K562 (cell line): ENCODE measurements at regions not wholly inside any gene's neighbourhood (a gene's known extent, or its start where the extent isn't known, plus 50 kb on each side); places are given as distances from the start of the nearest gene placed in this dataset.

Source experiments
- ATAC-seq: fragments of 200-7000 bp; cut with Tn5 transposase; 3 replicates; pipeline ENCODE4 v1.9.1; 2020; ENCODE audit warnings: moderate library complexity
- BruUV-seq: library from RNA; stranded (reverse); fragments of 400-500 nt; replicated peaks from 2 replicates; lab custom pipeline; 2021; lab: Mats Ljungman, UMichigan
- CTCF ChIA-PET: fragments of 300-600 bp; formaldehyde crosslinking; extraction: SDS; loops from one replicate; lab custom pipeline; 2021; ENCODE audit warnings: low intra/inter-chr PET ratio; lab: Yijun Ruan, JAX
- POLR2A ChIA-PET: fragments of 300-600, 350-650 bp; sonication (Branson Sonifier 250); formaldehyde crosslinking; extraction: SDS; loops from one replicate; lab custom pipeline; 2021; ENCODE audit warnings: antibody characterized with exemption, inconsistent platforms; lab: Yijun Ruan, JAX
- DNase-seq, 4 experiments: peaks; one replicate each; pipeline versions ENCODE4 v3.0.0 to v3.0.0-alpha.2; 2011 to 2018; ENCODE audit warnings: low spot score in 3 of 4, mixed read lengths in 3 of 4; ENCODE audit errors: extremely low read depth in 1 of 4
- FAIRE-seq: peaks from 2 replicates; lab custom pipeline; 2011; peaks lifted over from hg19 to GRCh38; lab: Jason Lieb, UNC
- H2AFZ ChIP-seq: 2 replicates; pipeline ENCODE4 v1.6.0; 2011; ENCODE audit warnings: low read depth, low read length, control low read depth, inconsistent platforms
- H3K27ac ChIP-seq: fragments of 200-600 bp; 3 replicates; pipeline ENCODE4 v1.8.0; 2011; ENCODE audit warnings: low read depth, mild to moderate bottlenecking, control low read depth, inconsistent platforms, low read length, moderate library complexity, mixed read lengths; ENCODE audit errors: extremely low read depth
- H3K27me3 ChIP-seq, 2 experiments: fragments of 300-600 bp in 1 of 2; 2 replicates in 1 of 2; 3 replicates in 1 of 2; pipeline versions ENCODE4 v1.6.0 to v1.8.0; 2011; ENCODE audit warnings: inconsistent platforms in 2 of 2, low read length in 2 of 2, mild to moderate bottlenecking in 1 of 2, mixed read lengths in 1 of 2, moderate library complexity in 1 of 2; ENCODE audit not compliant: control insufficient read depth in 2 of 2, insufficient read depth in 2 of 2
- H3K36me3 ChIP-seq: fragments of 300-600 bp; 3 replicates; pipeline ENCODE4 v1.8.0; 2011; ENCODE audit warnings: mild to moderate bottlenecking, low read length, inconsistent platforms; ENCODE audit not compliant: control insufficient read depth, insufficient read depth
- H3K4me1 ChIP-seq, 2 experiments: fragments of 200-600 bp in 1 of 2; replicated peaks in 1 of 2; 2 replicates in 1 of 2; 3 replicates in 1 of 2; pipeline versions ENCODE4 v1.5.1 to v1.8.0; 2011; ENCODE audit warnings: inconsistent platforms in 2 of 2, low read length in 2 of 2, mild to moderate bottlenecking in 1 of 2, mixed read lengths in 1 of 2, moderate library complexity in 1 of 2; ENCODE audit not compliant: control insufficient read depth in 2 of 2, insufficient read depth in 2 of 2
- H3K4me2 ChIP-seq: 2 replicates; pipeline ENCODE4 v1.6.1; 2011; ENCODE audit warnings: low read length, control low read depth, inconsistent platforms, mixed read lengths; ENCODE audit not compliant: insufficient read depth
- H3K4me3 ChIP-seq: fragments of 200-600 bp; sonication (generic), shearing (Covaris generic); 2 replicates; pipeline ENCODE4 v1.5.1; 2016; ENCODE audit warnings: control low read depth, inconsistent platforms
- H3K79me2 ChIP-seq: fragments of 200-600 bp; 3 replicates; pipeline ENCODE4 v1.8.0; 2011; ENCODE audit warnings: low read length, inconsistent platforms; ENCODE audit not compliant: control insufficient read depth, insufficient read depth
- H3K9ac ChIP-seq, 2 experiments: 2 replicates each; pipeline versions ENCODE4 v1.6.0 to v1.6.1; 2011; ENCODE audit warnings: low read depth in 2 of 2, low read length in 2 of 2, control low read depth in 1 of 2, inconsistent platforms in 1 of 2, mild to moderate bottlenecking in 1 of 2, mixed read lengths in 1 of 2; ENCODE audit not compliant: insufficient read depth in 1 of 2
- H3K9me1 ChIP-seq: one replicate; pipeline ENCODE4 v1.6.0; 2011; ENCODE audit warnings: inconsistent platforms, mild to moderate bottlenecking, low read length, moderate library complexity; ENCODE audit not compliant: control insufficient read depth, insufficient read depth
- H3K9me3 ChIP-seq: replicated peaks from 2 replicates; pipeline ENCODE4 v1.5.1; 2011; ENCODE audit warnings: low read depth, low read length, inconsistent platforms; ENCODE audit not compliant: control insufficient read depth, insufficient read depth
- H4K20me1 ChIP-seq: replicated peaks from 2 replicates; pipeline ENCODE4 v1.6.1; 2011; ENCODE audit warnings: low read length, inconsistent platforms, mixed read lengths; ENCODE audit not compliant: control insufficient read depth, insufficient read depth
- ERF ChIP-seq: fragments of 450-650 bp; formaldehyde crosslinking; IDR thresholded peaks from 2 replicates; pipeline ENCODE4 v1.4.0; 2020; ENCODE audit warnings: mild to moderate bottlenecking, mixed read lengths
- KLF10 ChIP-seq: fragments of 250-450 bp; sonication (Bioruptor Pico); IDR thresholded peaks from 2 replicates; pipeline ENCODE4 v1.6.1; 2021; ENCODE audit warnings: matching md5 sums
- KLF13 ChIP-seq: fragments of 450-650 bp; IDR thresholded peaks from 2 replicates; pipeline ENCODE4 v1.6.1; 2016; ENCODE audit warnings: missing genetic modification characterization, low read depth, mild to moderate bottlenecking, missing compliant biosample characterization, moderate library complexity, borderline replicate concordance
- NELFE ChIP-seq: IDR thresholded peaks from 2 replicates; pipeline ENCODE4 v1.6.1; 2011; ENCODE audit warnings: mild to moderate bottlenecking; ENCODE audit not compliant: insufficient read depth, insufficient read length
- RBBP5 ChIP-seq: fragments of 200-600 bp; sonication (generic); IDR thresholded peaks from 2 replicates; pipeline ENCODE4 v1.6.1; 2012; ENCODE audit warnings: borderline replicate concordance, mild to moderate bottlenecking, low read length, control low read depth, inconsistent platforms; ENCODE audit not compliant: insufficient read depth, poor library complexity, severe bottlenecking
- ZNF224 ChIP-seq: sonication (generic); formaldehyde crosslinking; IDR thresholded peaks from 2 replicates; pipeline ENCODE4 v1.8.0; 2022; ENCODE audit warnings: mild to moderate bottlenecking, missing genetic modification reagents
- WGBS: fragments of 100-300 bp; shearing (Covaris generic); methylation state at CpG from one replicate; pipeline ENCODE4 v1.1.6; 2016; ENCODE audit warnings: low coverage, mixed read lengths; ENCODE audit not compliant: insufficient coverage; ENCODE audit errors: missing lambda C conversion rate; 5-methylcytosine and 5-hydroxymethylcytosine counted together
- in situ Hi-C: fragments of 300-500 bp; cut with MboI; formaldehyde crosslinking; loops from 4 replicates; pipeline ENCODE4 v1.15.0; 2018; ENCODE audit warnings: inconsistent platforms, mixed read lengths
- intact Hi-C: fragments of 100-400 bp; cut with micrococcal nuclease; formaldehyde crosslinking; loops from 2 replicates; pipeline ENCODE4 v1.14.2; 2022
- TF ChIP-seq, protein P1 (sequence below): fragments of 450-650 bp; IDR thresholded peaks from 2 replicates; pipeline ENCODE4 v1.6.1; 2014; ENCODE audit warnings: low read depth, mild to moderate bottlenecking, moderate library complexity, borderline replicate concordance
- TF ChIP-seq, protein P2 (sequence below): fragments of 250-450 bp; sonication (Bioruptor Pico); IDR thresholded peaks from 2 replicates; pipeline ENCODE4 v1.8.0; 2022; ENCODE audit warnings: inconsistent platforms, mild to moderate bottlenecking, moderate library complexity, borderline replicate concordance

GRCh38 chr17:72182371-72182873, 61.6 kb downstream of the SOX9 start:
- no peak for FAIRE-seq
- ATAC-seq = no peak
- DNase-seq = no peak
- Histone ChIP-seq H2AFZ (no peak overlapping the region), H3K9ac (no peak overlapping the region), H4K20me1 (no peaks in the 10 kb centered on the region), H3K4me3 (no peak overlapping the region), H3K9me1 (no peaks in the 10 kb centered on the region), H3K4me1 (no peaks in the 10 kb centered on the region), H3K79me2 (no peaks in the 10 kb centered on the region), H3K27ac (no peak overlapping the region), H3K27me3 (no peaks in the 10 kb centered on the region), H3K36me3 (no peaks in the 10 kb centered on the region), H3K4me2 (no peak overlapping the region), H3K9me3 (no peaks in the 10 kb centered on the region)
- in situ Hi-C loops (no loop called here), intact Hi-C loops (no loop called here)
- CTCF ChIA-PET = no interaction called here
- BruUV-seq = no TSS peak
- POLR2A ChIA-PET = interaction anchor here (1.5 kb wide), 1 partner anchor 11 kb away, joined by 3 read pairs; no protein-coding TSS in a partner anchor
- TF ChIP-seq ZNF224 (CRISPR knock-in tag) (no peak), RBBP5 (no peak), ERF (CRISPR knock-in tag) (no peak), KLF10 (CRISPR knock-in tag) (no peak), KLF13 (tag) (no peak), NELFE (no peak)
- TF ChIP-seq, protein P1, sequence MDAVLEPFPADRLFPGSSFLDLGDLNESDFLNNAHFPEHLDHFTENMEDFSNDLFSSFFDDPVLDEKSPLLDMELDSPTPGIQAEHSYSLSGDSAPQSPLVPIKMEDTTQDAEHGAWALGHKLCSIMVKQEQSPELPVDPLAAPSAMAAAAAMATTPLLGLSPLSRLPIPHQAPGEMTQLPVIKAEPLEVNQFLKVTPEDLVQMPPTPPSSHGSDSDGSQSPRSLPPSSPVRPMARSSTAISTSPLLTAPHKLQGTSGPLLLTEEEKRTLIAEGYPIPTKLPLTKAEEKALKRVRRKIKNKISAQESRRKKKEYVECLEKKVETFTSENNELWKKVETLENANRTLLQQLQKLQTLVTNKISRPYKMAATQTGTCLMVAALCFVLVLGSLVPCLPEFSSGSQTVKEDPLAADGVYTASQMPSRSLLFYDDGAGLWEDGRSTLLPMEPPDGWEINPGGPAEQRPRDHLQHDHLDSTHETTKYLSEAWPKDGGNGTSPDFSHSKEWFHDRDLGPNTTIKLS = no peak
- TF ChIP-seq, protein P2, sequence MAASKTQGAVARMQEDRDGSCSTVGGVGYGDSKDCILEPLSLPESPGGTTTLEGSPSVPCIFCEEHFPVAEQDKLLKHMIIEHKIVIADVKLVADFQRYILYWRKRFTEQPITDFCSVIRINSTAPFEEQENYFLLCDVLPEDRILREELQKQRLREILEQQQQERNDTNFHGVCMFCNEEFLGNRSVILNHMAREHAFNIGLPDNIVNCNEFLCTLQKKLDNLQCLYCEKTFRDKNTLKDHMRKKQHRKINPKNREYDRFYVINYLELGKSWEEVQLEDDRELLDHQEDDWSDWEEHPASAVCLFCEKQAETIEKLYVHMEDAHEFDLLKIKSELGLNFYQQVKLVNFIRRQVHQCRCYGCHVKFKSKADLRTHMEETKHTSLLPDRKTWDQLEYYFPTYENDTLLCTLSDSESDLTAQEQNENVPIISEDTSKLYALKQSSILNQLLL = no peak
- WGBS = 0% methylated on average over 2 of the region's 2 CpGs
